Neural cell (in vitro differentiated cells): ENCODE measurements at regions not wholly inside any gene's neighbourhood (a gene's known extent, or its start where the extent isn't known, plus 50 kb on each side); places are given as distances from the start of the nearest gene placed in this dataset.

ENCODE experiments used
- POLR2AphosphoS5 ChIP-seq: IDR thresholded peaks from 2 replicates; pipeline ENCODE4 v1.6.1; 2012
- TAF1 ChIP-seq: IDR thresholded peaks from 2 replicates; pipeline ENCODE4 v1.6.1; 2012; ENCODE audit warnings: low read depth

- no peak for TF ChIP-seq TAF1
- no peak for TF ChIP-seq POLR2AphosphoS5
Measured at GRCh38 chr3:73326396-73326795, 264.9 kb downstream of the EBLN2 start.
